ENCODE measurements at regions not wholly inside any gene's neighbourhood (a gene's known extent, or its start where the extent isn't known, plus 50 kb on each side); places are given as distances from the start of the nearest gene placed in this dataset.
"Not testable (repeated sequence)": the region's sequence is repeated elsewhere in the genome, so short reads cannot be mapped to it uniquely, and the experiment has no call there.

DNA sequence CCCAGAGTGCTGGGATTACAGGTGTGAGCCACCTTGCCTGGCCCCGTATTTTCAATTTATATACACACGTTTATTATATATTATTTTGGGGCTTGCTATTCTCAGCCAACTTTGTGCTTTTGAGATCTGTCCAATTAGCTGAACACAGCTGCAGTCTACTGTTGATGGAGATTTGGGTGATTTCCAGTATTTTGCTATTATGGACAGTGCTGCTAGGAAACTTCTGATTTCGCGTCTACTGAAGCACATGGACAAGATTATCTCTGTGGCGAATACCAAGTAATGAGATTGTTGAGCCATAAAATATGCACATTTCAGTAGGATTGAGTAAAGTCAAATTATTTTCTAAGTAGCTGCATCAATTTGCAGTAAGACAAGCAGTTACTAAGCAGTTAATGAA, 1731.2 kb upstream of the CDH6 start:
- H3K36me3 ChIP-seq: no peaks in the 10 kb centered on the region
- no peaks in the 10 kb centered on the region for H3K9me3 ChIP-seq (ENCODE audit: low read depth)
- TF ChIP-seq, protein P1, sequence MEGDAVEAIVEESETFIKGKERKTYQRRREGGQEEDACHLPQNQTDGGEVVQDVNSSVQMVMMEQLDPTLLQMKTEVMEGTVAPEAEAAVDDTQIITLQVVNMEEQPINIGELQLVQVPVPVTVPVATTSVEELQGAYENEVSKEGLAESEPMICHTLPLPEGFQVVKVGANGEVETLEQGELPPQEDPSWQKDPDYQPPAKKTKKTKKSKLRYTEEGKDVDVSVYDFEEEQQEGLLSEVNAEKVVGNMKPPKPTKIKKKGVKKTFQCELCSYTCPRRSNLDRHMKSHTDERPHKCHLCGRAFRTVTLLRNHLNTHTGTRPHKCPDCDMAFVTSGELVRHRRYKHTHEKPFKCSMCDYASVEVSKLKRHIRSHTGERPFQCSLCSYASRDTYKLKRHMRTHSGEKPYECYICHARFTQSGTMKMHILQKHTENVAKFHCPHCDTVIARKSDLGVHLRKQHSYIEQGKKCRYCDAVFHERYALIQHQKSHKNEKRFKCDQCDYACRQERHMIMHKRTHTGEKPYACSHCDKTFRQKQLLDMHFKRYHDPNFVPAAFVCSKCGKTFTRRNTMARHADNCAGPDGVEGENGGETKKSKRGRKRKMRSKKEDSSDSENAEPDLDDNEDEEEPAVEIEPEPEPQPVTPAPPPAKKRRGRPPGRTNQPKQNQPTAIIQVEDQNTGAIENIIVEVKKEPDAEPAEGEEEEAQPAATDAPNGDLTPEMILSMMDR (IDR thresholded peaks at IDR 0.05; ENCODE audit: low read depth, low read length): no peak
- no peaks in the 10 kb centered on the region for H3K27me3 ChIP-seq
- no peaks in the 10 kb centered on the region for H3K4me1 ChIP-seq (ENCODE audit: low read depth)
- DNase-seq (ENCODE audit: low read depth in 1 of 2, low spot score in 1 of 2): no peak
- H3K4me3 ChIP-seq: no peak overlapping the region
- H3K27ac ChIP-seq: no peak overlapping the region

GRCh38 chr5:29460971-29461559, 1732.4 kb upstream of the CDH6 start:
- H3K9me3 ChIP-seq (ENCODE audit: low read depth): no peaks in the 10 kb centered on the region
- H3K27me3 ChIP-seq: no peaks in the 10 kb centered on the region
- no peaks in the 10 kb centered on the region for H3K4me1 ChIP-seq (ENCODE audit: low read depth)
- no peak overlapping the region for H3K4me3 ChIP-seq
- DNase-seq (ENCODE audit: low read depth in 1 of 2, low spot score in 1 of 2): no peak
- H3K36me3 ChIP-seq: no peaks in the 10 kb centered on the region
- H3K27ac ChIP-seq: no peak overlapping the region
- TF ChIP-seq, protein P1 (IDR thresholded peaks at IDR 0.05; ENCODE audit: low read depth, low read length): no peak

DNA sequence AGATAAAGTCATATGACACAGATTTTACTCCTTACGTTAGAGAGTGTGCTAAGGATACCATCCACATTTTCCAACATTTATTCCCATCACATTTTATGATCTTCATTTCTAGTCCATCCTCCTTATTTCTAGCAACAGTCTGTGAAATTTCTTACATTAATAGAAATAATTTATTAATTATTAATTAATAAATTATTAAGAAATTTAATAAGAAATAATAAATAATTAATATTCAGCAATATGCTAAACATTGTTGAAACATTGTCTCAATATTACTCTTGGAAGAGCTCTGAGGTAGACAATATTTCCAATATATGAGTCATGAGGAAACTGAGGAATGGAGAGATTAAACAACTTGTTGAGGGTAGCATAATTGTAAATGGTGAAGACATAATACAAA, 1742.5 kb upstream of the CDH6 start:
- H3K27ac ChIP-seq; H3K4me1 ChIP-seq (ENCODE audit: low read depth); H3K27me3 ChIP-seq; H3K9me3 ChIP-seq (ENCODE audit: low read depth); H3K36me3 ChIP-seq; H3K4me3 ChIP-seq; DNase-seq (ENCODE audit: low read depth in 1 of 2, low spot score in 1 of 2): not testable (repeated sequence)

- no peaks in the 10 kb centered on the region for H3K27me3 ChIP-seq
- DNase-seq (ENCODE audit: low read depth in 1 of 2, low spot score in 1 of 2): no peak
- H3K27ac ChIP-seq: no peak overlapping the region
- no peaks in the 10 kb centered on the region for H3K4me1 ChIP-seq (ENCODE audit: low read depth)
- TF ChIP-seq, protein P1 (IDR thresholded peaks at IDR 0.05; ENCODE audit: low read depth, low read length): no peak
- H3K9me3 ChIP-seq (ENCODE audit: low read depth): no peaks in the 10 kb centered on the region
- no peak overlapping the region for H3K4me3 ChIP-seq
- no peaks in the 10 kb centered on the region for H3K36me3 ChIP-seq
These were observed 1778.8 kb upstream of the CDH6 start for GRCh38 chr5:29414681-29415080.

GRCh38 chr5:29412979-29413378, 1780.5 kb upstream of the CDH6 start:
- Histone ChIP-seq H3K36me3 (no peaks in the 10 kb centered on the region), H3K4me1 (ENCODE audit: low read depth) (no peaks in the 10 kb centered on the region), H3K4me3 (no peak overlapping the region), H3K27me3 (no peaks in the 10 kb centered on the region), H3K27ac (no peak overlapping the region), H3K9me3 (ENCODE audit: low read depth) (no peaks in the 10 kb centered on the region)
- no peak for DNase-seq (ENCODE audit: low read depth in 1 of 2, low spot score in 1 of 2)
- TF ChIP-seq, protein P1 (IDR thresholded peaks at IDR 0.05; ENCODE audit: low read depth, low read length): no peak

DNA sequence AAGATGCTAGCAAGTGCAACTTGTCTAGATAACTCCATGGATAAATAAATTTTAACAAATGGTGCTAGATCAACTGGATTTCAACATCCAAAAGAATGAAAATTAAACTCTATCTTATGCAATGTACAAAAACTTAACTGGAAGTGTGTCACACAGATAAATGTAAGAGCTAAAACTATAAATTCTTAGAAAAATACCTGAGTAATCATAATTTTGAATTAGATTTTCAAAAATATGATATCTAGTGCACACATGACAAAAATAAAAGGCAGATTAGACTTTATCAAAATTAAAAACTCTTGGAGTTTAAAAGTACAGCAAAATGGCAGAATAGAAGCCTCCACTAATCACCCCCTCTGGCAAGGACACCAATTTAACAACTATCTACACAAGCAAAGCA, 1791.2 kb upstream of the CDH6 start:
- TF ChIP-seq, protein P1 (IDR thresholded peaks at IDR 0.05; ENCODE audit: low read depth, low read length): no peak
- Histone ChIP-seq H3K4me1 (ENCODE audit: low read depth) (no peaks in the 10 kb centered on the region), H3K27me3 (no peaks in the 10 kb centered on the region), H3K4me3 (no peak overlapping the region), H3K27ac (no peak overlapping the region), H3K36me3 (no peaks in the 10 kb centered on the region), H3K9me3 (ENCODE audit: low read depth) (no peaks in the 10 kb centered on the region)
- DNase-seq (ENCODE audit: low read depth in 1 of 2, low spot score in 1 of 2): no peak

All from cardiac muscle cell (in vitro differentiated cells and primary cell).